H9 (cell line): ENCODE measurements at regions not wholly inside any gene's neighbourhood (a gene's known extent, or its start where the extent isn't known, plus 50 kb on each side); places are given as distances from the start of the nearest gene placed in this dataset.
A peak's percentile ranks its signal among the peaks of the same experiment; 100 is the strongest.

Source experiments
- DNase-seq: peaks from one replicate; pipeline ENCODE4 v3.0.0-alpha.2; 2017
- H2AFZ ChIP-seq: one replicate; pipeline ENCODE4 v1.6.1; 2013; ENCODE audit warnings: mild to moderate bottlenecking, low read length, control low read depth, moderate library complexity
- H2AK5ac ChIP-seq: 2 replicates; pipeline ENCODE4 v1.6.1; 2013; ENCODE audit warnings: low read length, control low read depth, mixed read lengths; ENCODE audit not compliant: insufficient read length
- H2BK120ac ChIP-seq: one replicate; pipeline ENCODE4 v1.6.1; 2013; ENCODE audit warnings: low read depth, mild to moderate bottlenecking, low read length, control low read depth, inconsistent platforms; ENCODE audit not compliant: poor library complexity, severe bottlenecking
- H2BK12ac ChIP-seq: 2 replicates; pipeline ENCODE4 v1.6.1; 2013; ENCODE audit warnings: low read length, control low read depth, mixed read lengths, low read depth; ENCODE audit not compliant: insufficient read length
- H2BK15ac ChIP-seq: 2 replicates; pipeline ENCODE4 v1.6.1; 2013; ENCODE audit warnings: low read depth, low read length, control low read depth
- H2BK20ac ChIP-seq: one replicate; pipeline ENCODE4 v1.6.1; 2013; ENCODE audit warnings: low read depth, mild to moderate bottlenecking, low read length, control low read depth, inconsistent platforms; ENCODE audit not compliant: poor library complexity, severe bottlenecking
- H2BK5ac ChIP-seq: 2 replicates; pipeline ENCODE4 v1.6.1; 2013; ENCODE audit warnings: low read length, control low read depth, mixed read lengths; ENCODE audit not compliant: insufficient read length
- H3K14ac ChIP-seq: 2 replicates; pipeline ENCODE4 v1.6.1; 2013; ENCODE audit warnings: low read length, control low read depth; ENCODE audit not compliant: insufficient read depth
- H3K18ac ChIP-seq: 2 replicates; pipeline ENCODE4 v1.6.1; 2013; ENCODE audit warnings: low read depth, mild to moderate bottlenecking, mixed read lengths, low read length, control low read depth; ENCODE audit not compliant: insufficient read length
- H3K23ac ChIP-seq: 2 replicates; pipeline ENCODE4 v1.6.1; 2013; ENCODE audit warnings: low read length, control low read depth, mixed read lengths, low read depth; ENCODE audit not compliant: insufficient read length
- H3K23me2 ChIP-seq: 2 replicates; pipeline ENCODE4 v1.6.1; 2013; ENCODE audit warnings: low read depth, mild to moderate bottlenecking, mixed read lengths, low read length, control low read depth; ENCODE audit not compliant: insufficient read length, poor library complexity, severe bottlenecking
- H3K27ac ChIP-seq: 2 replicates; pipeline ENCODE4 v1.5.1; 2013; ENCODE audit warnings: low read length, control low read depth, mixed read lengths, low read depth; ENCODE audit not compliant: insufficient read length
- H3K27me3 ChIP-seq: 2 replicates; pipeline ENCODE4 v1.6.1; 2013; ENCODE audit warnings: low read length, control low read depth, inconsistent platforms; ENCODE audit not compliant: insufficient read depth
- H3K4ac ChIP-seq: 2 replicates; pipeline ENCODE4 v1.6.1; 2013; ENCODE audit warnings: low read depth, mild to moderate bottlenecking, control low read depth, inconsistent platforms, low read length, moderate library complexity
- H3K4me1 ChIP-seq: 2 replicates; pipeline ENCODE4 v1.6.1; 2013; ENCODE audit warnings: low read length, control low read depth, inconsistent platforms; ENCODE audit not compliant: insufficient read depth
- H3K4me2 ChIP-seq: 2 replicates; pipeline ENCODE4 v1.6.1; 2013; ENCODE audit warnings: low read length, control low read depth, mixed read lengths; ENCODE audit not compliant: insufficient read length, insufficient read depth
- H3K56ac ChIP-seq: 2 replicates; pipeline ENCODE4 v1.6.1; 2013; ENCODE audit warnings: low read depth, mild to moderate bottlenecking, mixed read lengths, low read length, control low read depth; ENCODE audit not compliant: insufficient read length
- H3K79me1 ChIP-seq: 2 replicates; pipeline ENCODE4 v1.6.1; 2013; ENCODE audit warnings: low read depth, mild to moderate bottlenecking, moderate library complexity, low read length, control low read depth, inconsistent platforms; ENCODE audit not compliant: insufficient read depth, poor library complexity, severe bottlenecking
- H3K79me2 ChIP-seq: 2 replicates; pipeline ENCODE4 v1.6.1; 2013; ENCODE audit warnings: low read length, control low read depth, inconsistent platforms; ENCODE audit not compliant: insufficient read depth
- H3K9ac ChIP-seq: 2 replicates; pipeline ENCODE4 v1.6.1; 2013; ENCODE audit warnings: low read length, control low read depth, mixed read lengths; ENCODE audit not compliant: insufficient read length; ENCODE audit errors: extremely low read depth
- H3K9me3 ChIP-seq: one replicate; pipeline ENCODE4 v1.6.1; 2013; ENCODE audit warnings: low read depth, low read length, inconsistent platforms; ENCODE audit not compliant: control insufficient read depth
- H3T11ph ChIP-seq: one replicate; pipeline ENCODE4 v1.6.1; 2013; ENCODE audit warnings: mild to moderate bottlenecking, low read length, control low read depth, inconsistent platforms
- H4K20me1 ChIP-seq: one replicate; pipeline ENCODE4 v1.6.1; 2013; ENCODE audit not compliant: control insufficient read depth, insufficient read length, insufficient read depth
- H4K5ac ChIP-seq: 2 replicates; pipeline ENCODE4 v1.6.1; 2013; ENCODE audit warnings: low read depth, mild to moderate bottlenecking, mixed read lengths, low read length, control low read depth; ENCODE audit not compliant: insufficient read length
- H4K8ac ChIP-seq: replicated peaks from 2 replicates; pipeline ENCODE4 v1.6.1; 2013; ENCODE audit warnings: low read length, control low read depth, mixed read lengths, low read depth; ENCODE audit not compliant: insufficient read length
- H4K91ac ChIP-seq: 2 replicates; pipeline ENCODE4 v1.6.1; 2013; ENCODE audit warnings: low read depth, mild to moderate bottlenecking, moderate library complexity, mixed read lengths, low read length, control low read depth; ENCODE audit not compliant: insufficient read length
- H3K27ac Mint-ChIP-seq, 3 experiments: 2 replicates in 2 of 3; 3 replicates in 1 of 3; pipeline ENCODE4 v1.8.0; 2020 to 2021; ENCODE audit warnings: mixed read lengths in 3 of 3, mild to moderate bottlenecking in 1 of 3, moderate library complexity in 1 of 3
- H3K27me3 Mint-ChIP-seq: 2 replicates; pipeline ENCODE4 v1.8.0; 2021; ENCODE audit warnings: low read depth, mild to moderate bottlenecking, moderate library complexity, mixed read lengths
- H3K36me3 Mint-ChIP-seq, 3 experiments: 2 replicates in 2 of 3; 3 replicates in 1 of 3; pipeline ENCODE4 v1.8.0; 2020 to 2021; ENCODE audit warnings: low read depth in 3 of 3, mixed read lengths in 3 of 3; ENCODE audit not compliant: insufficient read depth in 1 of 3
- H3K4me1 Mint-ChIP-seq, 2 experiments: 2 replicates each; pipeline ENCODE4 v1.8.0; 2020; ENCODE audit warnings: mixed read lengths in 2 of 2
- H3K4me3 Mint-ChIP-seq, 2 experiments: 2 replicates in 1 of 2; 3 replicates in 1 of 2; pipeline ENCODE4 v1.8.0; 2020 to 2021; ENCODE audit warnings: mild to moderate bottlenecking in 2 of 2, mixed read lengths in 2 of 2, moderate library complexity in 1 of 2
- H3K9me3 Mint-ChIP-seq, 2 experiments: 2 replicates in 1 of 2; 3 replicates in 1 of 2; pipeline ENCODE4 v1.8.0; 2020; ENCODE audit warnings: mild to moderate bottlenecking in 2 of 2, mixed read lengths in 2 of 2, moderate library complexity in 1 of 2
- WGBS: extraction: QIAGEN DNeasy Blood & Tissue Kit; methylation state at CpG from one replicate; pipeline ENCODE4 v1.1.7; 2013; ENCODE audit warnings: missing lambda C conversion rate, low lambda C conversion rate, mixed read lengths; ENCODE audit not compliant: insufficient read length; ENCODE audit errors: extremely low coverage; 5-methylcytosine and 5-hydroxymethylcytosine counted together
- TF ChIP-seq, protein P1 (sequence below): fragments of 200-600 bp; sonication (generic); conservative IDR thresholded peaks from 3 replicates; pipeline ENCODE4 v1.8.0; 2021; ENCODE audit warnings: antibody characterized with exemption, mild to moderate bottlenecking

DNA sequence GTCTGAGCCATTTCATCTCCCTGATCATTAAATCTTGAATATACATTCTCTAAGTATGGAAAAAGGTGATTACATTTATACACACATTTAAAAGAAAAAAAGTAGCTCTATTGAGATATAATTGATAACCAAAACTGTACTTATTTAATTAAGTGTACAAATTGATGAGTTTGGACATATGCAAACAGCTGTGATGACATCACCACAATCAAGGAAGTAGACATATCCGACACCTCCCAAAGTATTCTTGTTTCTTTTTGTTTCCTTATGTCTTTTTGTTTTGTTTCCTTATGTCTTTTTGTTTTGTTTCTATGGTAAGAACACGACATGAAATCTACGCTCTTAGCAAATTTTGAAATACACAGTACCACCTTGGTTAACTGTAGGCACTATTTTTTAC, 1393.9 kb upstream of the MIR17HG start:
- no peak overlapping the region for H3K4ac ChIP-seq
- H3K4me2 ChIP-seq = no peak overlapping the region
- no peaks in the 10 kb centered on the region for H3K27me3 ChIP-seq
- no peaks in the 10 kb centered on the region for H3K9me3 ChIP-seq
- no peak overlapping the region for H2AK5ac ChIP-seq
- no peak overlapping the region for H2BK20ac ChIP-seq
- H4K20me1 ChIP-seq = no peaks in the 10 kb centered on the region
- H2BK15ac ChIP-seq = no peak overlapping the region
- H4K5ac ChIP-seq = no peak overlapping the region
- no peaks in the 10 kb centered on the region for H3K79me1 ChIP-seq
- H2BK12ac ChIP-seq = no peak overlapping the region
- TF ChIP-seq, protein P1, sequence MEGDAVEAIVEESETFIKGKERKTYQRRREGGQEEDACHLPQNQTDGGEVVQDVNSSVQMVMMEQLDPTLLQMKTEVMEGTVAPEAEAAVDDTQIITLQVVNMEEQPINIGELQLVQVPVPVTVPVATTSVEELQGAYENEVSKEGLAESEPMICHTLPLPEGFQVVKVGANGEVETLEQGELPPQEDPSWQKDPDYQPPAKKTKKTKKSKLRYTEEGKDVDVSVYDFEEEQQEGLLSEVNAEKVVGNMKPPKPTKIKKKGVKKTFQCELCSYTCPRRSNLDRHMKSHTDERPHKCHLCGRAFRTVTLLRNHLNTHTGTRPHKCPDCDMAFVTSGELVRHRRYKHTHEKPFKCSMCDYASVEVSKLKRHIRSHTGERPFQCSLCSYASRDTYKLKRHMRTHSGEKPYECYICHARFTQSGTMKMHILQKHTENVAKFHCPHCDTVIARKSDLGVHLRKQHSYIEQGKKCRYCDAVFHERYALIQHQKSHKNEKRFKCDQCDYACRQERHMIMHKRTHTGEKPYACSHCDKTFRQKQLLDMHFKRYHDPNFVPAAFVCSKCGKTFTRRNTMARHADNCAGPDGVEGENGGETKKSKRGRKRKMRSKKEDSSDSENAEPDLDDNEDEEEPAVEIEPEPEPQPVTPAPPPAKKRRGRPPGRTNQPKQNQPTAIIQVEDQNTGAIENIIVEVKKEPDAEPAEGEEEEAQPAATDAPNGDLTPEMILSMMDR = no peak
- H4K8ac ChIP-seq = no peak overlapping the region
- H3K27ac ChIP-seq = no peak overlapping the region
- no peak overlapping the region for H2BK120ac ChIP-seq
- H3K9ac ChIP-seq = no peak overlapping the region
- H3K27ac Mint-ChIP-seq = 0 out of 7 replicates have a peak overlapping the region, but pooled peaks of 1 of the 3 experiments have one; percentile 40
- H3K79me2 ChIP-seq = no peaks in the 10 kb centered on the region
- no peak overlapping the region for H3K4me3 Mint-ChIP-seq
- no peaks in the 10 kb centered on the region for H3K4me1 Mint-ChIP-seq
- H3K23ac ChIP-seq = no peak overlapping the region
- no peak overlapping the region for H3K14ac ChIP-seq
- no peaks in the 10 kb centered on the region for H3K23me2 ChIP-seq
- no peak for DNase-seq
- H3K27me3 Mint-ChIP-seq = no peaks in the 10 kb centered on the region
- H3K4me1 ChIP-seq = no peaks in the 10 kb centered on the region
- no peak overlapping the region for H3T11ph ChIP-seq
- no peak overlapping the region for H2BK5ac ChIP-seq
- H3K18ac ChIP-seq = no peak overlapping the region
- no peak overlapping the region for H2AFZ ChIP-seq
- WGBS = no CpG with 5 or more reads among the region's 3 CpGs
- H4K91ac ChIP-seq = no peak overlapping the region
- peaks cover 0 to 6% (median 0%) of the 10 kb centered on the region in 3 experiments; a peak in 3 of 7 replicates for H3K36me3 Mint-ChIP-seq
- peaks cover 4 to 6% of the 10 kb centered on the region in 2 experiments; a peak in 3 of 5 replicates for H3K9me3 Mint-ChIP-seq
- H3K56ac ChIP-seq = no peak overlapping the region
